ES-I3 (cell line): ENCODE measurements at regions not wholly inside any gene's neighbourhood (a gene's known extent, or its start where the extent isn't known, plus 50 kb on each side); places are given as distances from the start of the nearest gene placed in this dataset.
"Not testable (repeated sequence)": the region's sequence is repeated elsewhere in the genome, so short reads cannot be mapped to it uniquely, and the experiment has no call there.

Experiments
- H3K36me3 ChIP-seq: 2 replicates; pipeline ENCODE4 v1.6.1; 2013; ENCODE audit warnings: mild to moderate bottlenecking, low read length, control low read depth, moderate library complexity; ENCODE audit not compliant: insufficient read depth
- H3K4me1 ChIP-seq: 2 replicates; pipeline ENCODE4 v1.6.1; 2013; ENCODE audit warnings: mild to moderate bottlenecking, control low read depth, low read length; ENCODE audit not compliant: insufficient read depth
- H3K9ac ChIP-seq: 2 replicates; pipeline ENCODE4 v1.6.1; 2013; ENCODE audit warnings: low read depth, mild to moderate bottlenecking, low read length, moderate library complexity
- H3K9me3 ChIP-seq: 2 replicates; pipeline ENCODE4 v1.6.1; 2013; ENCODE audit warnings: mild to moderate bottlenecking, low read length, moderate library complexity; ENCODE audit not compliant: control insufficient read depth, insufficient read depth

DNA sequence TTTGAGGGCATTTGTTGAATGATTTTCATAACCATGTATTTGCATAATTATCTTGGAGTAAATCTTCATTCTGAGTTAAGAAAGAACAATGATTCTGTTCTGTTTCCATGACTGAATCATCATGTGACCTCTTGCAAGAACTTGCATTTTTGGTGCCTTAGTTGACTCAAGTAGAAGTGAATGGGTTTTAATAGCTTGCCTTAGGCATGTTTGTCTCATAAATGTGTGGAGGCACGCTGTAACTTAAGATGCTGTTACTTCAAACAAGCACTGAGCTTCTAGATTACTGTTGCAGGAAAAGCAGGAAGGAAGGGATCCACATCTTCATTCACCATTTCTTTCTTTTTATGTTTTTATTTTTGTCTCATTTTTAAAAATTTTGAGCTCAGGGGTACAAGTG is 875.8 kb downstream of the PRIM2 start:
- H3K36me3 ChIP-seq, H3K4me1 ChIP-seq, H3K9ac ChIP-seq, H3K9me3 ChIP-seq: not testable (repeated sequence)

DNA sequence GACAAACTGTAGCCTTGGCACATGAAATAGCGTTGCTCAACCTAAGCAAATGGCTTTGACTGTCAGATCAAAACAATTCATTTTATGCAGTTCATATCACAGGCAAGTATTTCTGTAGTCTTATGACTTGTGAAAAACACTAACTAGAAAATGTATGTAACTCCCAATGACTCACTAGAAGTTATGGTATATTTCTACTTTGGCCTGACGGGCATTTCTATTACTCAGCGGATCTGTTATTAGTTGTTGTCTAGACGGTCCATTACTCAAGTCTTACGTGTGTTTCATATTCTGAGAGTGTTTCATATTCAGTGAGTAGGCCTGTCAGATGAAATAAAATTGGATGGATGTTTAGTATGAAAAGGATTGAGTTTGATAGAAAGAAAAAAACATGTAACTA is 880.9 kb downstream of the PRIM2 start:
- H3K9ac ChIP-seq = no peak overlapping the region
- H3K9me3 ChIP-seq = no peaks in the 10 kb centered on the region
- no peaks in the 10 kb centered on the region for H3K4me1 ChIP-seq
- H3K36me3 ChIP-seq = no peaks in the 10 kb centered on the region

- not testable (repeated sequence) for H3K9ac ChIP-seq, H3K4me1 ChIP-seq, H3K9me3 ChIP-seq, H3K36me3 ChIP-seq
Observed at GRCh38 chr6:58237124-58237523, 919.7 kb downstream of the PRIM2 start.

DNA sequence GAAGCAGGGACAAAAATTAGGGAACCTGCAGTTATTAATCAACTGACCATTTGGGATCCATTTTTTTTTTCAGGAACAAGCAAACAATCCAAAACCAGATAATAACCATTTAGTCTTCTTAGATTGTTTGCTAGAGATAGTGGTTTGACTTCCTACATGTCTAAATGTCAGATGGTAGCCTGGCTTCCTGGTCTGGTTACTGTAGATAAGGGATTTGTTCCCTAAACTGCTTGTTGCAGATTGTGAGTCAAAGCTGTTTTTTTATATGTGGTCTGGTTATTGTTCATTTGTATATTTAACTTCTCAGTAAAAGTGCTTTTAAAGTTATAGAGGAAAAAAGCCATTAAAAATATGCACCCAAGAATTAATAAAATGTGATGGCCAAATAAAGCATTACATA is 921.0 kb downstream of the PRIM2 start:
- not testable (repeated sequence) for H3K4me1 ChIP-seq, H3K9ac ChIP-seq, H3K9me3 ChIP-seq, H3K36me3 ChIP-seq

DNA sequence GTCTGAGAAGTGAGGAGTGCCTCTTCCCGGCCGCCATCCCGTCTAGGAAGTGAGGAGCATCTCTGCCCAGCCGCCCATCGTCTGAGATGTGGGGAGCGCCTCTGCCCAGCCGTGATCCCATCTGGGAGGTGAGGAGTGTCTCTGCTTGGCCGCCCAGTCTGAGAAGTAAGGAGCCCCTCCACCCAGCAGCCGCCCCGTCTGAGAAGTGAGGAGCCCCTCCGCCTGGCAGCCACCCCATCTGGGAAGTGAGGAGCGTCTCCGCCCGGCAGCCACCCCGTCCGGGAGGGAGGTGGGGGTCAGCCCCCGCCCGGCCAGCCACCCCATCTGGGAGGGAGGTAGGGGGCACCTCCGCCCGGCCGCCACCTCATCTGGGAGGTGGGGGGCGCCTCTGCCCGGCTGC is 940.2 kb downstream of the PRIM2 start:
- not testable (repeated sequence) for H3K4me1 ChIP-seq, H3K9me3 ChIP-seq, H3K36me3 ChIP-seq, H3K9ac ChIP-seq

- Histone ChIP-seq H3K4me1 (no peaks in the 10 kb centered on the region), H3K36me3 (no peaks in the 10 kb centered on the region), H3K9ac (no peak overlapping the region), H3K9me3 (no peaks in the 10 kb centered on the region)
Observed at GRCh38 chr6:58290177-58290576, 972.7 kb downstream of the PRIM2 start.

GRCh38 chr6:58291319-58291718 is 973.9 kb downstream of the PRIM2 start:
- H3K9ac ChIP-seq, H3K9me3 ChIP-seq, H3K4me1 ChIP-seq, H3K36me3 ChIP-seq: not testable (repeated sequence)

DNA sequence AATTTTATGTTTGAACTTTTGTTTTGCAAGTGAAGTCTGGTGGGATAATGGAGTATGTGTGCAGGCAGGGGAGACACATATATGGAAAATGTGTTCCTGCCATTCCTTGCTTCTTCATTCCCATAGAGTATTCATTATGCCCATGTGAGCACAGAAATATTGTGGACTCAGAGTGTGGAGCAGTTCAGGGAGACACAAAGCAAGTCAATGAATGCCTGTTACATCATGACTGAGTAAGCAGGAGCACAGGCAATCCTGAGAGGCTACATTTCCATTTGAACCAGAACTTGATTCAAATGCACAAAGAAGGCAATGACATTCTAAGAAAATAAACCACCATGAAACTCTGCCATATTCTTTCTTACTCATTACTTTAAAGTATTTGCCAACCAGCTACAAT is 990.5 kb downstream of the PRIM2 start:
- not testable (repeated sequence) for H3K9me3 ChIP-seq, H3K4me1 ChIP-seq, H3K36me3 ChIP-seq, H3K9ac ChIP-seq

DNA sequence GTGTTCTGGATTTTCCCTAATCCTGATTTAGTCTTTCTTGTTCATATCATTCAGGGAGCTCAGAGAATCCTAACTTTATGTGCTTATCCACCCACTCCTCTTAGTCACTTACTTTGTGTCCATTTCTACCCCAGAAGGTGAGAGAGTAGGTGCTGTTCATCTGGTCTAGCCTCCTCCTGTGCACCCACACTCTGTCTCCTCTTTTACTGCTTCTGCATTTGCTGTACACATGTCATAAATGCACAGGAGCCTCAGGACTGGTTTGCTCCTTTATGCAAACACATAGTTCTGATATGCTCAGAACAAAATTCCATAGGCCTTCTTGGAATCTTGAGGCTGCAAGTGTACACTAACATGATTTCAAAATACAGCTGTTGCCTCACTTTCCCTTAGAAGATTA is 1014.7 kb downstream of the PRIM2 start:
- H3K4me1 ChIP-seq, H3K9me3 ChIP-seq, H3K36me3 ChIP-seq, H3K9ac ChIP-seq: not testable (repeated sequence)

DNA sequence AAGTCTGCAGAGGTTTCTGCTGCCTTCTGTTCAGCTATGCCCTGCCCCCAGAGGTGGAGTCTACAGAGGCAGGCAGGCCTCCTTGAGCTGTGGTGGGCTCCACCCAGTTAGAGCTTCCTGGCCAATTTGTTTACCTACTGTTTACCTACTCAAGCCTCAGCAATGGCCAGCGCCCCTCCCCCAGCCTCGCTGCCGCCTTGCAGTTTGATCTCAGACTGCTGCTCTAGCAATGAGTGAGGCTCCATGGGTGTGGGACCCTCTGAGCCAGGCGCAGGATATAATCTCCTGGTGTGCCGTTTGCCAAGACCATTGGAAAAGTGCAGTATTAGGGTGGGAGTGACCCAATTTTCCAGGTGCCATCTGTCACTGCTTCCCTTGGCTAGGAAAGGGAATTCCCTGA is 1024.9 kb downstream of the PRIM2 start:
- H3K9me3 ChIP-seq, H3K36me3 ChIP-seq, H3K9ac ChIP-seq, H3K4me1 ChIP-seq: not testable (repeated sequence)

GRCh38 chr6:58347534-58347933 is 1030.1 kb downstream of the PRIM2 start:
- not testable (repeated sequence) for H3K9me3 ChIP-seq, H3K36me3 ChIP-seq, H3K9ac ChIP-seq, H3K4me1 ChIP-seq

DNA sequence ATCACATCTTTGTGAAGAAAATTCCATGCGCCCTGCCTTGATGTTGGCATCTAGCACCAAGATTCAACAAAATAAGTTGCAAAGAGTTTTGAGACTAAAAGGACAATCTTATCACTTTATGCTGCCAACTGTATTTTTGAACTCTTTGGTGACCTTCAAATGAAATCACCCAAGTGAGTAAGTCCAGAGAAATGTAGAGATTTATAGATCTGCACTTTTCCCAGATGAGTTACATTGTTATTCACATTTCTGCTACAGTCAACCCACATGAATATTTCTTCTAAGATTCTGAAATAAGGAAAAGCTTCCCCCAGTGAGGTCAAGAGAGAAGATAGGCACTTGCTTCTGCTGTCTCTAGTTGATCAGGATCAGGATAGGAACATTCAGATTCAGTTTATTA is 1034.2 kb downstream of the PRIM2 start:
- not testable (repeated sequence) for H3K9me3 ChIP-seq, H3K4me1 ChIP-seq, H3K36me3 ChIP-seq, H3K9ac ChIP-seq

- H3K36me3 ChIP-seq, H3K9ac ChIP-seq, H3K9me3 ChIP-seq, H3K4me1 ChIP-seq: not testable (repeated sequence)
Observed at GRCh38 chr6:58358452-58358851, 1041.0 kb downstream of the PRIM2 start.

DNA sequence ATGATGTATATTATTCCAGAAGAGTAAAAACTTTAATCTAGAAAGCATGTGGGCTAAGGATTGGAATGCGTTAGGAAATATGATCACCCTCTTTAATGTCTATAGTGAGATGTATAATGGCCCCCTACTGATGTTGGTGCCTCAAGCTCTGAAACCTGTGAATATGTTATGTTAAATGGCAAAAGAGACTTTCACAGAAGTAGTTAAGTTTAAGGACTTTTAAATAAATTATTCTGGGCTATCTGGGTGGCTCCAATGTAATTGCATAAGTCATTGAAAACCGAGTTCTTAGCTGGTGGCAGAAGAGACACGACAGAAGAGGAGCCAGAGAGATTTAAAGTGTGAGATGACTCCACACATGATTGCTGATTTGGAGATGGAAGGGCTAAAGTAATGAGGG is 1048.4 kb downstream of the PRIM2 start:
- H3K4me1 ChIP-seq, H3K36me3 ChIP-seq, H3K9me3 ChIP-seq, H3K9ac ChIP-seq: not testable (repeated sequence)

DNA sequence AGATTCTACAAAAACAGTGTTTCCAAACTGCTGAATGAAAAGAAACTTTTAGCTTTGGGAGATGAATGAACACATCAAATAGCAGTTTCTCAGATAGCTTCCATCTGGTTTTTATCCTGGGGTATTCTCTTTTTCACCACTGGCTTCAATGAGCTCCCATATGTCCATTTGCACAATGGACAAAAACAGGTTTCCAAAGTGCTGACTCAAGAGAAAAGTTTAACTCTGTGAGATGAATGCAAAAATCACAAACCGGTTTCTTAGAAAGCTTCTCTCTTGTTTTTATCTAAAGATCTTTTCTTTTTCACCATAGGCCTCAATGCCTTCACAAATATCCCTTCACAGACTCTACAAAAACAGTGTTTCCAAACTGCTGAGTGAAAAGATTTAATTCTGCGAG is 1089.2 kb downstream of the PRIM2 start:
- H3K9me3 ChIP-seq, H3K4me1 ChIP-seq, H3K36me3 ChIP-seq, H3K9ac ChIP-seq: not testable (repeated sequence)

DNA sequence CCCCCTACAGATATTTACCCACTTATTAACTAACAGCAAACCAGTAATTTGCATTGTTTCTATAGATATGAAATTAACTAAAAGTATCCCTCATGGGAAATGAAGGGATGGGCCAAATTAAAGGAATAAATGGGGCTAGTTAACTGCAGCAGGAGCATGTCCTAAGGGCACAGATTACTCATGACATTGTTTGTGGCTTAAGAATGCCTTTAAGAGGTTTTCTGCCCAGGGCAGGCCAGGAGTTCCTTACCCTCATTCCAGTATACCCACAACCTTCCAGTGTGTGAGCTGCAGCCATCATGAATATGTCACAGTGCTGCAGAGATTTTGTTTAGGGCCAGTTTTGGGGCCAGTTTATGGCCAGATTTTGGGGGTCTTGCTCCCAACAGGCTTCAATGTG is 1101.9 kb downstream of the PRIM2 start:
- H3K4me1 ChIP-seq = no peaks in the 10 kb centered on the region
- no peak overlapping the region for H3K9ac ChIP-seq
- no peaks in the 10 kb centered on the region; the same call in 1 of the 2 replicates for H3K9me3 ChIP-seq
- no peaks in the 10 kb centered on the region for H3K36me3 ChIP-seq
